ENCODE measurements at regions not wholly inside any gene's neighbourhood (a gene's known extent, or its start where the extent isn't known, plus 50 kb on each side); places are given as distances from the start of the nearest gene placed in this dataset.

DNA sequence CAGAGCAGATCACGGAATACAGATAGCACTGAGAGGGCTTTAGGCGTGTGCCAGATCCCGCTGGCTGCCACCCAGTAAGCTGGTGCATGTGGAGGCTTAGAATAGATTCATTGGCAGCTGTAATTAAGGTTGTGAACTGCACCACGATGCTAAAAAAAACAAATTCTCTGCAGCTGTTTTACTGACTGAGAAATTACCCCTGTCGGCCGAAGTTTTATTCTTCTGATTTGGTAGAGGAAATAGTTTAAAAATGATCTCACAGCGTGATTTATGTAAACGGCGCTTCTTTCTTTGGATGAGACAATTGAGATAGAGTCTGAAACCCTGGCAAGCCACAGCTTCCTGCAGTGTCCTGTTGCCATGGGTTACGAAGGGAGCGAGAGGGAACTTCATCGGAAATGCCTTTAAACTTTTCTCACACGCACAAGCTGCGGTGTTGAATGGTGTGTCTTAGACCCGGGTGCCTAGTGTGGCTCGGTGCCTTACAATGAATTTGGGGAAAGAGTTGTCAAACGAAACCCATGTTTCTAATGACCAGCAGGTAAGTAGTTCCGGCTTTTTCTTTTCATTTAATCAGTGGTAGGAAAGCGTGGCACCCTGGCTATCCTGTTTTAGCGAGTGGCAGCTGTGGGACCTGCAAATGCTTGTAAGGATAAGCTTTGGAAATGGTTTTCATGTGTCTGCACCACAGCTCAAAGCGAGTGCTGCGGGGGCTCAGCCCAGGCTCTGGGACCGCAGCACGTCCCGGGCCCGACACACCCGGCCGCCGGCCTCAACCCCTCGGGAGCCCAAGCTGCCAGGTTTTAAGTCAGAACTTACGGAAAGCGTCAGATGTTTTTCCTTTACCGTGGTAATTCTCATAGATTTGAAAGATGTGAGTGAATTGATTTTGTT is 71.7 kb upstream of the HGFAC start:
- peak overlapping the region; percentile 70 for H3K4me3 ChIP-seq (ENCODE audit: insufficient read depth, low read depth, low read length)
- no peaks in the 10 kb centered on the region for H3K27me3 ChIP-seq (ENCODE audit: insufficient read depth, low read length)
- peaks cover 57% of the 10 kb centered on the region for H3K79me2 ChIP-seq (ENCODE audit: insufficient read depth, low read length)
- H3K9ac ChIP-seq (ENCODE audit: low read length) = peak overlapping the region; percentile 81
- peak overlapping the region; percentile 80 for H3K27ac ChIP-seq (ENCODE audit: low read depth, low read length)
- FAIRE-seq (peak; percentile 94), DNase-seq (ENCODE audit: low read depth) (peak; percentile 89)
- peaks cover 67% of the 10 kb centered on the region for H4K20me1 ChIP-seq (ENCODE audit: insufficient read depth, low read length)
- peak overlapping the region; percentile 91 for H3K4me2 ChIP-seq (ENCODE audit: low read length)
- Mint-ChIP-seq H3K36me3 (ENCODE audit: low read depth, unreplicated experiment) (peaks cover 12% of the 10 kb centered on the region), H3K9me3 (ENCODE audit: unreplicated experiment) (no peaks in the 10 kb centered on the region), H3K4me3 (ENCODE audit: unreplicated experiment) (peak overlapping the region; percentile 78), H3K4me1 (ENCODE audit: low read depth, unreplicated experiment) (peaks cover 23% of the 10 kb centered on the region), H3K27me3 (ENCODE audit: low read depth, unreplicated experiment) (no peaks in the 10 kb centered on the region), H3K27ac (ENCODE audit: unreplicated experiment) (peak overlapping the region; percentile 71)
- no peaks in the 10 kb centered on the region for H3K9me3 ChIP-seq (ENCODE audit: insufficient read depth, low read depth, low read length)
- H2AFZ ChIP-seq (ENCODE audit: low read depth, low read length) = no peak overlapping the region
- peaks cover 40% of the 10 kb centered on the region for H3K4me1 ChIP-seq (ENCODE audit: insufficient read depth, low read length)
- H3K36me3 ChIP-seq (ENCODE audit: insufficient read depth, low read length) = no peaks in the 10 kb centered on the region
- no peak for TF ChIP-seq EZH2 (IDR thresholded peaks at IDR 0.05; ENCODE audit: insufficient read depth, low read length)
- TF ChIP-seq CTCF (IDR thresholded peaks at IDR 0.05; ENCODE audit: insufficient read depth, low read depth, low read length) = peak; percentile 5

DNA sequence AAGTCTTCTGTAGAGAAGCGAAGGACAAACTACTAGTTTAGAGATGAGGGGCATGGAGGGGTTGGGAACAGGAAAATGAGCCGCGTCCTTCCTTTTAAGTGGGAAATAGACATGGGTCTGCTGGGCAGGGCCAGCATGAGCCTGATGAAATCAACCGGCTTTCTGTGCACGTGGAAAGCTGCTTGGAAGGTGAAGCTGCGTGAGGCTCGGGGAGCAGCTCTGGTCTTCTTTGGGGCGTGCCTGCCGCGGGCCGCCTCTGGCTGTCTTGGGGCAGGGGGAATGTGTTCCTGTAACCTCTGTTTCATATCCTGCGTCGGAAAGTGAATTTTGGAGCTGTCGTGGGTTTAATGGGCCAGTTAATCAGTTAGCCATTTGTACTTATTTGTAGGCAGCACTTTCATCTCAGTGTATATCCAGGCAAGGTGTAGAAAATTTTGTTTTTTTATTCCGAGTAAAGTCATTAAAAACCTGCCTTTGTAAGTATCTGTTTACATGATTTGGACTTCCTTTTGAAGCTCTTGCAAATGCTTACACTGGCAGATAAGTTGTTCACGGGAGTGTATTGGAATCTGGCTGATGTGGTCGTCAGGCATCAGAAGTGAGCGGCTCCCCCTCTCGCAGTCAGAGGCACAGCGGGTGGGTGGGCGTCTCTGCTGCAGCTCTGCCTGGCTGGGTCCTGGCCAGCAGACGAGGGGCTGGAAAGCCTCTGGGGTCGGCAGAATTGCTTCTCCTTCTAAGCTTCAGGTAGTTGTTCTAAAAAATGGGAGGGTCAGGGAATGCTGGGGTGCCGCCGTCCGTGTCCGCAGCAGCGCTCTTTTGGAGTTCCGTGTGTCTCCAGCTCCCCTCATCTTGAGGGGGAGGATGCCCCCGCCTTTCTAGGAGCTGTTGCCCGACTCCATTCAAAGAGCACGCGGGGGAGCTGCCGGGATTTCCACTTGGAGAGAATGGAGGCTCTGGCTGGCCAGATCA is 70.5 kb upstream of the HGFAC start:
- DNase-seq (ENCODE audit: low read depth) (peak; percentile 36), FAIRE-seq (no peak)
- TF ChIP-seq CTCF (IDR thresholded peaks at IDR 0.05; ENCODE audit: insufficient read depth, low read depth, low read length) = no peak
- no peak for TF ChIP-seq EZH2 (IDR thresholded peaks at IDR 0.05; ENCODE audit: insufficient read depth, low read length)
- H3K4me1 Mint-ChIP-seq (ENCODE audit: low read depth, unreplicated experiment) = peaks cover 23% of the 10 kb centered on the region
- Histone ChIP-seq H3K27me3 (ENCODE audit: insufficient read depth, low read length) (no peaks in the 10 kb centered on the region), H3K9me3 (ENCODE audit: insufficient read depth, low read depth, low read length) (no peaks in the 10 kb centered on the region), H3K4me1 (ENCODE audit: insufficient read depth, low read length) (peaks cover 46% of the 10 kb centered on the region), H3K4me2 (ENCODE audit: low read length) (peak overlapping the region; percentile 91), H3K9ac (ENCODE audit: low read length) (peak overlapping the region; percentile 81), H3K4me3 (ENCODE audit: insufficient read depth, low read depth, low read length) (peak overlapping the region; percentile 48), H3K79me2 (ENCODE audit: insufficient read depth, low read length) (peaks cover 62% of the 10 kb centered on the region), H2AFZ (ENCODE audit: low read depth, low read length) (no peak overlapping the region), H3K27ac (ENCODE audit: low read depth, low read length) (peak overlapping the region; percentile 25), H4K20me1 (ENCODE audit: insufficient read depth, low read length) (peaks cover 66% of the 10 kb centered on the region), H3K36me3 (ENCODE audit: insufficient read depth, low read length) (no peaks in the 10 kb centered on the region)
- H3K27me3 Mint-ChIP-seq (ENCODE audit: low read depth, unreplicated experiment) = no peaks in the 10 kb centered on the region
- peaks cover 19% of the 10 kb centered on the region for H3K36me3 Mint-ChIP-seq (ENCODE audit: low read depth, unreplicated experiment)
- H3K9me3 Mint-ChIP-seq (ENCODE audit: unreplicated experiment) = no peaks in the 10 kb centered on the region
- H3K4me3 Mint-ChIP-seq (ENCODE audit: unreplicated experiment) = peak overlapping the region; percentile 78
- H3K27ac Mint-ChIP-seq (ENCODE audit: unreplicated experiment) = peak overlapping the region; percentile 70
